IMR-90 (cell line): ENCODE measurements at regions not wholly inside any gene's neighbourhood (a gene's known extent, or its start where the extent isn't known, plus 50 kb on each side); places are given as distances from the start of the nearest gene placed in this dataset.

Experiments used
- ATAC-seq: fragments of 200-7000 bp; cut with Tn5 transposase; 2 replicates; pipeline ENCODE4 v1.9.1; 2020; ENCODE audit warnings: low read depth, mild to moderate bottlenecking, moderate library complexity
- BruUV-seq: library from RNA; stranded (reverse); fragments of 400-500 nt; replicated peaks from 2 replicates; lab custom pipeline; 2021; lab: Mats Ljungman, UMichigan
- CTCF ChIA-PET: fragments of 300-600 bp; formaldehyde crosslinking; extraction: SDS; loops from one replicate; lab custom pipeline; 2021; ENCODE audit warnings: antibody characterized with exemption; lab: Yijun Ruan, JAX
- POLR2A ChIA-PET: fragments of 300-600 bp; sonication (Branson Sonifier 250); formaldehyde crosslinking; loops from one replicate; lab custom pipeline; 2022; ENCODE audit warnings: antibody characterized with exemption; ENCODE audit not compliant: unreplicated experiment; lab: Charles Lee
- DNase-seq: peaks from one replicate; pipeline ENCODE4 v3.0.0; 2013
- H2AFZ ChIP-seq: replicated peaks from 2 replicates; pipeline ENCODE3; 2013; ENCODE audit warnings: low read length, mild to moderate bottlenecking; ENCODE audit not compliant: poor library complexity
- H2AK5ac ChIP-seq: 2 replicates; pipeline ENCODE4 v1.6.1; 2013; ENCODE audit warnings: low read depth, low read length, inconsistent platforms
- H2AK9ac ChIP-seq: replicated peaks from 2 replicates; pipeline ENCODE3; 2013; ENCODE audit warnings: mild to moderate bottlenecking, low read depth, low read length, moderate library complexity; ENCODE audit not compliant: poor library complexity
- H2BK120ac ChIP-seq: 2 replicates; pipeline ENCODE4 v1.6.1; 2013; ENCODE audit warnings: low read depth, low read length, inconsistent platforms
- H2BK15ac ChIP-seq: 3 replicates; pipeline ENCODE4 v1.6.1; 2013; ENCODE audit warnings: low read depth, low read length, inconsistent platforms
- H2BK20ac ChIP-seq: 2 replicates; pipeline ENCODE4 v1.6.1; 2013; ENCODE audit warnings: low read depth, mild to moderate bottlenecking, inconsistent platforms, low read length, moderate library complexity
- H2BK5ac ChIP-seq: 2 replicates; pipeline ENCODE4 v1.6.1; 2013; ENCODE audit warnings: mild to moderate bottlenecking, low read depth, low read length, inconsistent platforms; ENCODE audit not compliant: poor library complexity, severe bottlenecking
- H3K14ac ChIP-seq: replicated peaks from 2 replicates; pipeline ENCODE4 v1.6.1; 2013; ENCODE audit warnings: low read depth, low read length, inconsistent platforms
- H3K18ac ChIP-seq: 2 replicates; pipeline ENCODE4 v1.6.1; 2013; ENCODE audit warnings: low read depth, low read length, control low read depth
- H3K23ac ChIP-seq: 2 replicates; pipeline ENCODE4 v1.6.1; 2013; ENCODE audit warnings: low read depth, low read length, inconsistent platforms
- H3K27ac ChIP-seq: 2 replicates; pipeline ENCODE4 v1.5.1; 2013; ENCODE audit warnings: mild to moderate bottlenecking, control low read depth, low read length; ENCODE audit not compliant: insufficient read depth
- H3K27me3 ChIP-seq: 2 replicates; pipeline ENCODE4 v1.6.1; 2013; ENCODE audit warnings: low read length; ENCODE audit not compliant: control insufficient read depth, insufficient read depth
- H3K36me3 ChIP-seq: 2 replicates; pipeline ENCODE4 v1.6.1; 2013; ENCODE audit warnings: low read length, mixed read lengths; ENCODE audit not compliant: control insufficient read depth, insufficient read depth
- H3K4ac ChIP-seq: 2 replicates; pipeline ENCODE4 v1.6.1; 2013; ENCODE audit warnings: low read depth, low read length, inconsistent platforms
- H3K4me1 ChIP-seq: 2 replicates; pipeline ENCODE4 v1.6.1; 2013; ENCODE audit warnings: low read length, mixed read lengths; ENCODE audit not compliant: control insufficient read depth, insufficient read depth
- H3K4me2 ChIP-seq: 2 replicates; pipeline ENCODE4 v1.6.1; 2013; ENCODE audit warnings: low read depth, mild to moderate bottlenecking, control low read depth, low read length, moderate library complexity
- H3K4me3 ChIP-seq: 2 replicates; pipeline ENCODE4 v1.5.1; 2013; ENCODE audit warnings: low read depth, mild to moderate bottlenecking, control low read depth, low read length, moderate library complexity; ENCODE audit not compliant: insufficient read depth
- H3K56ac ChIP-seq: 2 replicates; pipeline ENCODE4 v1.6.1; 2013; ENCODE audit warnings: low read length, inconsistent platforms; ENCODE audit not compliant: insufficient read depth; ENCODE audit errors: extremely low read depth
- H3K79me1 ChIP-seq, 2 experiments: 2 replicates each; pipeline ENCODE4 v1.6.1; 2013; ENCODE audit warnings: low read length in 2 of 2, inconsistent platforms in 1 of 2, low read depth in 1 of 2
- H3K9ac ChIP-seq: 2 replicates; pipeline ENCODE4 v1.6.1; 2013; ENCODE audit warnings: low read depth, low read length, control low read depth
- H3K9me1 ChIP-seq: 2 replicates; pipeline ENCODE4 v1.6.1; 2013; ENCODE audit warnings: low read length, inconsistent platforms; ENCODE audit not compliant: insufficient read depth
- H3K9me3 ChIP-seq: 2 replicates; pipeline ENCODE4 v1.6.1; 2013; ENCODE audit warnings: low read length; ENCODE audit not compliant: control insufficient read depth, insufficient read depth
- H4K20me1 ChIP-seq: 2 replicates; pipeline ENCODE4 v1.6.1; 2013; ENCODE audit warnings: low read length, inconsistent platforms; ENCODE audit not compliant: insufficient read depth
- H4K5ac ChIP-seq: 2 replicates; pipeline ENCODE4 v1.6.1; 2013; ENCODE audit warnings: mild to moderate bottlenecking, low read depth, low read length, control low read depth
- H4K8ac ChIP-seq, 2 experiments: 2 replicates each; pipeline ENCODE4 v1.6.1; 2013; ENCODE audit warnings: low read depth in 2 of 2, low read length in 2 of 2, control low read depth in 1 of 2, inconsistent platforms in 1 of 2
- H4K91ac ChIP-seq: 2 replicates; pipeline ENCODE4 v1.6.1; 2013; ENCODE audit warnings: low read depth, low read length, inconsistent platforms; ENCODE audit not compliant: insufficient read depth
- BHLHE40 ChIP-seq: fragments of 150-350 bp; IDR thresholded peaks from 2 replicates; pipeline ENCODE4 v1.6.1; 2016; ENCODE audit warnings: mild to moderate bottlenecking, low read depth, low read length
- CEBPB ChIP-seq: IDR thresholded peaks from 2 replicates; pipeline ENCODE4 v1.6.1; 2012; ENCODE audit warnings: low read depth, low read length, improper control_type of control experiment
- CHD1 ChIP-seq: IDR thresholded peaks from 2 replicates; pipeline ENCODE4 v1.6.1; 2012; ENCODE audit warnings: low read depth, low read length, improper control_type of control experiment
- CTCF ChIP-seq: conservative IDR thresholded peaks from 2 replicates; pipeline ENCODE4 v1.5.1; 2012; ENCODE audit warnings: mild to moderate bottlenecking, low read depth, low read length, improper control_type of control experiment
- ELK1 ChIP-seq: fragments of 150-350 bp; IDR thresholded peaks from 2 replicates; pipeline ENCODE4 v1.6.1; 2016; ENCODE audit warnings: low read depth, mild to moderate bottlenecking, low read length, moderate library complexity, borderline replicate concordance
- FOS ChIP-seq: fragments of 150-350 bp; IDR thresholded peaks from 2 replicates; pipeline ENCODE4 v1.6.1; 2016; ENCODE audit warnings: low read depth, low read length
- MAFK ChIP-seq: IDR thresholded peaks from 2 replicates; pipeline ENCODE4 v1.6.1; 2012; ENCODE audit warnings: low read depth, low read length, improper control_type of control experiment
- MAZ ChIP-seq: IDR thresholded peaks from 2 replicates; pipeline ENCODE4 v1.6.1; 2012; ENCODE audit warnings: low read depth, mild to moderate bottlenecking, low read length, improper control_type of control experiment, moderate library complexity, borderline replicate concordance
- MXI1 ChIP-seq: IDR thresholded peaks from 2 replicates; pipeline ENCODE4 v1.6.1; 2012; ENCODE audit warnings: low read depth, mild to moderate bottlenecking, low read length, moderate library complexity, borderline replicate concordance
- NFE2L2 ChIP-seq: fragments of 150-350 bp; IDR thresholded peaks from 2 replicates; pipeline ENCODE4 v1.6.1; 2016; ENCODE audit warnings: low read depth, mild to moderate bottlenecking, low read length
- POLR2A ChIP-seq: IDR thresholded peaks from 2 replicates; pipeline ENCODE4 v1.6.1; 2012; ENCODE audit warnings: mild to moderate bottlenecking, low read depth, low read length
- RAD21 ChIP-seq: IDR thresholded peaks from 2 replicates; pipeline ENCODE4 v1.6.1; 2012; ENCODE audit warnings: low read length, improper control_type of control experiment
- RCOR1 ChIP-seq: IDR thresholded peaks from 2 replicates; pipeline ENCODE4 v1.6.1; 2012; ENCODE audit warnings: mild to moderate bottlenecking, low read length, improper control_type of control experiment; ENCODE audit not compliant: insufficient replicate concordance
- RFX5 ChIP-seq: IDR thresholded peaks from 2 replicates; pipeline ENCODE4 v1.8.0; 2012; ENCODE audit warnings: low read depth, mild to moderate bottlenecking, low read length, moderate library complexity
- SMC3 ChIP-seq: fragments of 150-350 bp; IDR thresholded peaks from 2 replicates; pipeline ENCODE4 v1.6.1; 2016; ENCODE audit warnings: low read depth, mild to moderate bottlenecking, antibody characterized with exemption, low read length, moderate library complexity
- USF2 ChIP-seq: fragments of 150-350 bp; IDR thresholded peaks from 2 replicates; pipeline ENCODE4 v1.6.1; 2017; ENCODE audit warnings: mild to moderate bottlenecking, antibody characterized with exemption, low read length, low read depth
- WGBS, 2 experiments: methylation state at CpG; one replicate each; pipeline versions ENCODE4 v1.1.5 to v1.1.7; 2013; ENCODE audit warnings: missing lambda C conversion rate in 2 of 2; ENCODE audit not compliant: insufficient read length in 1 of 2; ENCODE audit errors: extremely low coverage in 2 of 2; 5-methylcytosine and 5-hydroxymethylcytosine counted together
- dilution Hi-C: fragments of 300-500 bp; cut with HindIII; formaldehyde crosslinking; loops from one replicate; pipeline ENCODE4 v1.14.3; 2018; ENCODE audit warnings: low sequenced_read_pairs; ENCODE audit not compliant: unreplicated experiment
- in situ Hi-C: fragments of 300-500 bp; cut with MboI; formaldehyde crosslinking; loops from 3 replicates; pipeline ENCODE4 v1.14.3; 2019; ENCODE audit warnings: low sequenced_read_pairs, inconsistent platforms, mixed read lengths
- intact Hi-C: fragments of 100-400 bp; cut with micrococcal nuclease; formaldehyde crosslinking; loops from 2 replicates; pipeline ENCODE4 v1.10.0; 2022

GRCh38 chr5:112533362-112533761, 114.3 kb upstream of the EPB41L4A start:
- ChIA-PET POLR2A (no interaction called here), CTCF (no interaction called here)
- no peak overlapping the region for H2BK5ac ChIP-seq
- no peak overlapping the region for H3K4me2 ChIP-seq
- TF ChIP-seq MXI1 (no peak), CHD1 (no peak), NFE2L2 (no peak), RAD21 (no peak), BHLHE40 (no peak), MAFK (no peak), SMC3 (no peak), RFX5 (no peak), USF2 (no peak), CEBPB (no peak), CTCF (no peak), FOS (no peak), MAZ (no peak), RCOR1 (no peak), POLR2A (no peak), ELK1 (no peak)
- no peak overlapping the region for H2BK20ac ChIP-seq
- DNase-seq (no peak), ATAC-seq (no peak)
- no peak overlapping the region for H3K9ac ChIP-seq
- H4K5ac ChIP-seq = no peak overlapping the region
- no peak overlapping the region for H3K18ac ChIP-seq
- H3K4ac ChIP-seq = no peak overlapping the region
- H3K4me1 ChIP-seq = no peaks in the 10 kb centered on the region
- H3K23ac ChIP-seq = no peak overlapping the region
- H2BK120ac ChIP-seq = no peak overlapping the region
- BruUV-seq = no TSS peak
- H2BK15ac ChIP-seq = no peak overlapping the region
- in situ Hi-C loops (no loop called here), intact Hi-C loops (no loop called here), dilution Hi-C loops (no loop called here)
- H3K56ac ChIP-seq = no peak overlapping the region
- no peaks in the 10 kb centered on the region for H3K9me3 ChIP-seq
- no peak overlapping the region for H4K91ac ChIP-seq
- WGBS, 2 experiments = no CpG with 5 or more reads among the region's 1 CpG
- H3K4me3 ChIP-seq = no peak overlapping the region
- no peaks in the 10 kb centered on the region for H3K79me1 ChIP-seq
- no peaks in the 10 kb centered on the region for H3K36me3 ChIP-seq
- no peak overlapping the region for H2AFZ ChIP-seq
- H4K20me1 ChIP-seq = no peaks in the 10 kb centered on the region
- H4K8ac ChIP-seq = no peak overlapping the region
- peaks cover 2% of the 10 kb centered on the region; the same call in 1 of the 2 replicates for H3K27me3 ChIP-seq
- H3K14ac ChIP-seq = no peak overlapping the region
- H2AK5ac ChIP-seq = no peak overlapping the region
- no peak overlapping the region for H2AK9ac ChIP-seq
- no peaks in the 10 kb centered on the region for H3K9me1 ChIP-seq
- no peak overlapping the region for H3K27ac ChIP-seq
